Heart left ventricle (tissue), 16 donors: ENCODE measurements at regions not wholly inside any gene's neighbourhood (a gene's known extent, or its start where the extent isn't known, plus 50 kb on each side); places are given as distances from the start of the nearest gene placed in this dataset.

Experiments
- ATAC-seq, 4 donors: fragments of 200-7000 bp; cut with Tn5 transposase; one replicate each; pipeline ENCODE4 v1.9.1; 2020 to 2022; ENCODE audit warnings: moderate library complexity in 4 of 4, mild to moderate bottlenecking in 3 of 4, moderate number of reproducible peaks in 1 of 4
- DNase-seq, 5 donors: peaks; one replicate each; pipeline ENCODE4 v3.0.0-alpha.2; 2020
- H3K27ac ChIP-seq, 12 donors: fragments of 200-600 bp; sonication (generic) in 4 of 12; one replicate each; pipeline versions ENCODE4 v1.5.0 to v1.8.0; 2016 to 2022; ENCODE audit warnings: mild to moderate bottlenecking in 2 of 12
- H3K27me3 ChIP-seq, 9 donors: fragments of 200-600 bp; sonication (generic) in 2 of 9; one replicate each; pipeline versions ENCODE4 v1.5.1 to v1.8.0; 2016 to 2022; ENCODE audit warnings: mild to moderate bottlenecking in 3 of 9
- H3K36me3 ChIP-seq, 9 donors: fragments of 200-600 bp; sonication (generic) in 2 of 9; one replicate each; pipeline versions ENCODE4 v1.5.0 to v1.8.0; 2018 to 2022; ENCODE audit warnings: mild to moderate bottlenecking in 2 of 9
- H3K4me1 ChIP-seq, 12 donors: fragments of 200-600 bp; sonication (generic) in 4 of 12; one replicate each; pipeline versions ENCODE4 v1.5.0 to v1.8.0; 2016 to 2022; ENCODE audit warnings: mild to moderate bottlenecking in 3 of 12
- H3K4me3 ChIP-seq, 12 donors: fragments of 200-600 bp; sonication (generic) in 4 of 12; one replicate each; pipeline versions ENCODE4 v1.5.0 to v1.8.0; 2017 to 2022; ENCODE audit warnings: mild to moderate bottlenecking in 9 of 12, moderate library complexity in 4 of 12
- H3K9me3 ChIP-seq, 12 donors: fragments of 200-600 bp; sonication (generic) in 4 of 12; one replicate each; pipeline versions ENCODE4 v1.5.0 to v1.8.0; 2016 to 2022; ENCODE audit warnings: mild to moderate bottlenecking in 1 of 12
- CTCF ChIP-seq, 12 donors: fragments of 200-600 bp; sonication (generic) in 4 of 12; IDR thresholded peaks; one replicate each; pipeline versions ENCODE4 v1.5.0 to v1.8.0; 2018 to 2022; ENCODE audit warnings: antibody characterized with exemption in 12 of 12, mild to moderate bottlenecking in 5 of 12
- POLR2A ChIP-seq, 2 donors: fragments of 450-650 bp; IDR thresholded peaks; one replicate each; pipeline ENCODE4 v1.6.1; 2017; ENCODE audit warnings: antibody characterized with exemption in 2 of 2, mild to moderate bottlenecking in 2 of 2, moderate library complexity in 2 of 2
- WGBS, 4 donors: extraction: QIAGEN DNeasy Blood & Tissue Kit in 2 of 4; methylation state at CpG; one replicate each; pipeline versions ENCODE4 v1.1.5 to v1.1.7; 2013 to 2018; 5-methylcytosine and 5-hydroxymethylcytosine counted together
- intact Hi-C, 10 donors: fragments of 100-400 bp; cut with DNase I; formaldehyde crosslinking; loops; one replicate each; pipeline versions ENCODE4 v1.11.1 to v1.14.2; 2022
- donor health status: ischemic (EF 13 %, LVEDD 7.1; RV severe dilation, severe dysfunction).
- donor health status: healthy with polysubstance abuse.
- donor health status: DM: no; HTN: yes; CAD: no.
- donor health status: DM: no; HTN: no; CAD: no.
- donor health status: ischemic (EF 25% LVEDD 6.9; RV normal size, moderate dysfunction).
- donor health status: ischemic (EF 25% LVEDD 5.7; RV mildly dilated, moderate dysfunction).
- donor health status: healthy.
- donor health status: DM: yes; HTN: yes; CAD: no.
- donor health status: ischemic (EF 35%, LVEDD 5.7; RV mildly dilated, moderate dysfunction).
- donor health status: nonischemic (EF 11% LVEDD 7.7; RV severe dilation, severe dysfunction).
- donor health status: DM: yes; HTN: yes; CAD: no.
- donor health status: PGD.
- donor health status: ischemic (EF 29% LVEDD 5.4; RV normal size, mild dysfunction).
- donor health status: nonischemic (EF 23%, LVEDD 6.1; RV moderate dilation, normal function).

GRCh38 chr12:107359382-107359781 is 266.0 kb upstream of the CRY1 start:
- DNase-seq, result no peak

GRCh38 chr12:107360033-107360432 is 266.7 kb upstream of the CRY1 start:
- DNase-seq (no peak), ATAC-seq (no peak)
- Histone ChIP-seq H3K36me3 (no peaks in the 10 kb centered on the region), H3K4me1 (no peaks in the 10 kb centered on the region), H3K9me3 (no peaks in the 10 kb centered on the region), H3K27ac (no peak overlapping the region), H3K27me3 (peaks cover 0 to 24% (median 0%) of the 10 kb centered on the region in 9 donors), H3K4me3 (no peak overlapping the region)
- TF ChIP-seq CTCF (IDR thresholded peaks at IDR 0.05) (no peak), POLR2A (IDR thresholded peaks at IDR 0.05) (no peak)
- intact Hi-C loops, result no loop called here

More at GRCh38 chr12:107359382-107359781, 266.0 kb upstream of the CRY1 start:
- intact Hi-C loops, result no loop called here
- WGBS, 4 donors, result 20 to 43% (median 37%) methylated on average over 4 of the region's 4 CpGs
- no peak for ATAC-seq
- Histone ChIP-seq H3K4me1 (no peaks in the 10 kb centered on the region), H3K27ac (no peak overlapping the region), H3K4me3 (no peak overlapping the region), H3K36me3 (no peaks in the 10 kb centered on the region), H3K27me3 (peaks cover 0 to 24% (median 0%) of the 10 kb centered on the region in 9 donors), H3K9me3 (no peaks in the 10 kb centered on the region)
- TF ChIP-seq POLR2A (IDR thresholded peaks at IDR 0.05) (no peak), CTCF (IDR thresholded peaks at IDR 0.05) (no peak)

- DNase-seq, result no peak
- H3K9me3 ChIP-seq, result no peaks in the 10 kb centered on the region
- H3K4me3 ChIP-seq, result no peak overlapping the region
- intact Hi-C loops, result no loop called here
- TF ChIP-seq POLR2A (IDR thresholded peaks at IDR 0.05) (no peak), CTCF (IDR thresholded peaks at IDR 0.05) (no peak)
- H3K36me3 ChIP-seq, result no peaks in the 10 kb centered on the region
- WGBS, 4 donors, result 83 to 100% (median 90%) methylated on average over 2 of the region's 2 CpGs
- H3K27me3 ChIP-seq, result peaks cover 0 to 24% (median 0%) of the 10 kb centered on the region in 9 donors
- H3K27ac ChIP-seq, result no peak overlapping the region
- no peaks in the 10 kb centered on the region for H3K4me1 ChIP-seq
- ATAC-seq, result no peak
These were observed 267.1 kb upstream of the CRY1 start for GRCh38 chr12:107360482-107360881.

- H3K36me3 ChIP-seq, result no peaks in the 10 kb centered on the region
- WGBS, 4 donors, result 60 to 80% (median 73%) methylated on average over 2 of the region's 2 CpGs
- ATAC-seq (no peak), DNase-seq (no peak)
- no peaks in the 10 kb centered on the region for H3K4me1 ChIP-seq
- H3K9me3 ChIP-seq, result no peaks in the 10 kb centered on the region
- no peak overlapping the region for H3K4me3 ChIP-seq
- TF ChIP-seq CTCF (IDR thresholded peaks at IDR 0.05) (no peak), POLR2A (IDR thresholded peaks at IDR 0.05) (no peak)
- intact Hi-C loops, result no loop called here
- no peak overlapping the region for H3K27ac ChIP-seq
- peaks cover 0 to 28% (median 0%) of the 10 kb centered on the region in 9 donors for H3K27me3 ChIP-seq
These were observed 268.6 kb upstream of the CRY1 start for GRCh38 chr12:107361970-107362369.
